Endothelial cell (in vitro differentiated cells): ENCODE measurements at regions not wholly inside any gene's neighbourhood (a gene's known extent, or its start where the extent isn't known, plus 50 kb on each side); places are given as distances from the start of the nearest gene placed in this dataset.

ENCODE experiments used
- DNase-seq: peaks from one replicate; pipeline ENCODE4 v3.0.0; 2021; ENCODE audit warnings: low spot score
- H3K27ac Mint-ChIP-seq: one replicate; pipeline ENCODE4 v1.8.0; 2021; ENCODE audit warnings: mixed read lengths, inconsistent platforms; ENCODE audit not compliant: unreplicated experiment
- H3K27me3 Mint-ChIP-seq: one replicate; pipeline ENCODE4 v1.8.0; 2021; ENCODE audit warnings: mild to moderate bottlenecking, moderate library complexity, mixed read lengths, inconsistent platforms; ENCODE audit not compliant: unreplicated experiment
- H3K36me3 Mint-ChIP-seq: one replicate; pipeline ENCODE4 v1.8.0; 2021; ENCODE audit warnings: mild to moderate bottlenecking, low read depth, mixed read lengths, inconsistent platforms; ENCODE audit not compliant: unreplicated experiment
- H3K4me1 Mint-ChIP-seq: one replicate; pipeline ENCODE4 v1.8.0; 2021; ENCODE audit warnings: mild to moderate bottlenecking, mixed read lengths, inconsistent platforms; ENCODE audit not compliant: unreplicated experiment
- H3K4me3 Mint-ChIP-seq: one replicate; pipeline ENCODE4 v1.8.0; 2021; ENCODE audit warnings: mild to moderate bottlenecking, mixed read lengths, inconsistent platforms; ENCODE audit not compliant: unreplicated experiment
- H3K9me3 Mint-ChIP-seq: one replicate; pipeline ENCODE4 v1.8.0; 2021; ENCODE audit warnings: mixed read lengths, inconsistent platforms; ENCODE audit not compliant: unreplicated experiment
- CTCF ChIP-seq: fragments of 200-600 bp; sonication (generic); IDR thresholded peaks from one replicate; pipeline ENCODE4 v1.5.0; 2021; ENCODE audit warnings: antibody characterized with exemption; ENCODE audit not compliant: unreplicated experiment

GRCh38 chr7:46747869-46748576 is 827.0 kb upstream of the IGFBP3 start:
- no peak for DNase-seq
- H3K4me1 Mint-ChIP-seq = peaks cover 22% of the 10 kb centered on the region
- H3K36me3 Mint-ChIP-seq = no peaks in the 10 kb centered on the region
- no peak overlapping the region for H3K4me3 Mint-ChIP-seq
- no peaks in the 10 kb centered on the region for H3K9me3 Mint-ChIP-seq
- no peak overlapping the region for H3K27ac Mint-ChIP-seq
- H3K27me3 Mint-ChIP-seq = peaks cover 3% of the 10 kb centered on the region
- TF ChIP-seq CTCF = no peak

DNA sequence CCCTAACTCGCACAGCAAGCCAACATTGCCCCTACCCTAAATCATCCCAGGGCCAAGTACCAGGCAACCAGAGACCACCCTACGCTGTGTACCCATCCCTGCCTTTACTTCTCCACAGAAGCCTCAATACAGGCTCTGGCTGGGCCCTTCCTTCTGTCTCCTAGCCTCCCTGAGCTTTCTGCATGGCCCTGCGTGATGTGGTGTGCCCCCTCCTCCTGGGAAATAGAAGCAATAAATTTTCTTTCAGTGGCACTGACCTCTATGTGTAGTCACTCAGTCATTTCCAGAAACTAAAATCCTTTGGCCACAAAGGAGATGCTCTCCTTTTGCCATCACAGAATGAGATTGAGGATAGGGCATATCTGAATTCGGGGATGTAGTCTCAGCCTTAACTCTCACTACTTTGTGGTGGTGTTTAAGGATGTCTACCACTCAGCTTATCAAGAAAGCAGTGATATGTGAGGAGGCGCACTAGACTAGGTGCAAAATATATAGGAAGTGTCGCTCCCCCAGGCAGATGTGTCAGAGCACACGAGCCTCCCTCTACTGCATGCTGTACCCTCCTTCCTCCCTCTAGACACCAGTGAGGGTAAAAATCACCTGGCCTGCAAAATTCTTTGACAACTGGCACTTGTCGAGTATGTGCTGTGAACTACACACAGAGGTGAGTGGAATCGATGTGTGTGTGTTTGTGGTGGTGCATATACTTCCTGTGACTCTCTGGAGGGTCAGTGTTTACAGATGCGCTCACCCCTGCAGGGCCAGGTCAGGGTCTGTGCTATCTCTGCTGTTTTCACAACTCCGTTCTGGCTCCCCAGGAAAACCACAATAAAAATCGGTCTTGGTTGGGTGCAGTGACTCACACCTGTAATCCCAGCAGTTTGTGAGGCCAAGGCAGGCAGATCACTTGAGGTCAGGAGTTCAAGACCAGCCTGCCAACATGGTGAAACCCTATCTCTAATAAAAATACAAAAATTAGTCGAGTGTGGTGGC is 825.9 kb upstream of the IGFBP3 start:
- Mint-ChIP-seq H3K4me1 (peaks cover 22% of the 10 kb centered on the region), H3K9me3 (no peaks in the 10 kb centered on the region), H3K27ac (no peak overlapping the region), H3K4me3 (no peak overlapping the region), H3K36me3 (no peaks in the 10 kb centered on the region), H3K27me3 (peaks cover 3% of the 10 kb centered on the region)
- no peak for TF ChIP-seq CTCF
- no peak for DNase-seq

- no peak for TF ChIP-seq CTCF
- Mint-ChIP-seq H3K9me3 (no peaks in the 10 kb centered on the region), H3K36me3 (no peaks in the 10 kb centered on the region), H3K27me3 (peaks cover 4% of the 10 kb centered on the region), H3K4me3 (no peak overlapping the region), H3K27ac (no peak overlapping the region), H3K4me1 (peaks cover 22% of the 10 kb centered on the region)
- no peak for DNase-seq
Measured at GRCh38 chr7:46745707-46746090, 824.6 kb upstream of the IGFBP3 start.

GRCh38 chr7:46744957-46745706 is 824.1 kb upstream of the IGFBP3 start:
- DNase-seq = no peak
- Mint-ChIP-seq H3K4me3 (no peak overlapping the region), H3K27ac (no peak overlapping the region), H3K27me3 (peaks cover 4% of the 10 kb centered on the region), H3K36me3 (no peaks in the 10 kb centered on the region), H3K4me1 (peaks cover 22% of the 10 kb centered on the region), H3K9me3 (no peaks in the 10 kb centered on the region)
- no peak for TF ChIP-seq CTCF
